PC-3 (cell line): ENCODE measurements at regions not wholly inside any gene's neighbourhood (a gene's known extent, or its start where the extent isn't known, plus 50 kb on each side); places are given as distances from the start of the nearest gene placed in this dataset.

Experiments
- EZH2 ChIP-seq: fragments of 300-600 bp; sonication (generic); IDR thresholded peaks from one replicate; pipeline ENCODE4 v1.6.1; 2017; ENCODE audit warnings: antibody characterized with exemption, mild to moderate bottlenecking, low read length; ENCODE audit not compliant: unreplicated experiment
- EZH2phosphoT487 ChIP-seq: fragments of 300-600 bp; sonication (generic); IDR thresholded peaks from 2 replicates; pipeline ENCODE4 v1.6.1; 2018; ENCODE audit warnings: mild to moderate bottlenecking, antibody characterized with exemption, low read length, borderline replicate concordance
- TF ChIP-seq, protein P1 (sequence below): fragments of 300-600 bp; sonication (generic); conservative IDR thresholded peaks from 2 replicates; pipeline ENCODE4 v1.5.1; 2017; ENCODE audit warnings: antibody characterized with exemption, low read depth, mild to moderate bottlenecking, low read length

- TF ChIP-seq, protein P1, sequence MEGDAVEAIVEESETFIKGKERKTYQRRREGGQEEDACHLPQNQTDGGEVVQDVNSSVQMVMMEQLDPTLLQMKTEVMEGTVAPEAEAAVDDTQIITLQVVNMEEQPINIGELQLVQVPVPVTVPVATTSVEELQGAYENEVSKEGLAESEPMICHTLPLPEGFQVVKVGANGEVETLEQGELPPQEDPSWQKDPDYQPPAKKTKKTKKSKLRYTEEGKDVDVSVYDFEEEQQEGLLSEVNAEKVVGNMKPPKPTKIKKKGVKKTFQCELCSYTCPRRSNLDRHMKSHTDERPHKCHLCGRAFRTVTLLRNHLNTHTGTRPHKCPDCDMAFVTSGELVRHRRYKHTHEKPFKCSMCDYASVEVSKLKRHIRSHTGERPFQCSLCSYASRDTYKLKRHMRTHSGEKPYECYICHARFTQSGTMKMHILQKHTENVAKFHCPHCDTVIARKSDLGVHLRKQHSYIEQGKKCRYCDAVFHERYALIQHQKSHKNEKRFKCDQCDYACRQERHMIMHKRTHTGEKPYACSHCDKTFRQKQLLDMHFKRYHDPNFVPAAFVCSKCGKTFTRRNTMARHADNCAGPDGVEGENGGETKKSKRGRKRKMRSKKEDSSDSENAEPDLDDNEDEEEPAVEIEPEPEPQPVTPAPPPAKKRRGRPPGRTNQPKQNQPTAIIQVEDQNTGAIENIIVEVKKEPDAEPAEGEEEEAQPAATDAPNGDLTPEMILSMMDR, result no peak
- no peak for TF ChIP-seq EZH2
- no peak for TF ChIP-seq EZH2phosphoT487
Measured at GRCh38 chr1:198967566-198967965, 328.7 kb downstream of the PTPRC start.
